ENCODE measurements at regions not wholly inside any gene's neighbourhood (a gene's known extent, or its start where the extent isn't known, plus 50 kb on each side); places are given as distances from the start of the nearest gene placed in this dataset.
"Not testable (repeated sequence)": the region's sequence is repeated elsewhere in the genome, so short reads cannot be mapped to it uniquely, and the experiment has no call there.

- H3K36me3 Mint-ChIP-seq (ENCODE audit: insufficient read depth in 1 of 3, low read depth in 3 of 3) = peaks cover 16 to 34% (median 33%) of the 10 kb centered on the region in 3 experiments
- H2AK5ac ChIP-seq (ENCODE audit: insufficient read length, low read length) = no peak overlapping the region
- H4K20me1 ChIP-seq (ENCODE audit: control insufficient read depth, insufficient read depth, insufficient read length) = no peaks in the 10 kb centered on the region
- DNase-seq = peak; percentile 52
- peak overlapping the region; percentile 97 for H3K14ac ChIP-seq (ENCODE audit: insufficient read depth, low read length)
- H4K91ac ChIP-seq (ENCODE audit: insufficient read length, low read depth, low read length) = peak overlapping the region; percentile 81
- H3K9me3 ChIP-seq (ENCODE audit: control insufficient read depth, low read depth, low read length) = no peaks in the 10 kb centered on the region
- H2BK120ac ChIP-seq (ENCODE audit: low read depth, low read length, poor library complexity, severe bottlenecking) = no peak overlapping the region
- no peaks in the 10 kb centered on the region for H3K4me1 ChIP-seq (ENCODE audit: insufficient read depth, low read length)
- peak overlapping the region; percentile 96 for H3K9ac ChIP-seq (ENCODE audit: extremely low read depth, insufficient read length, low read length)
- H3K27me3 ChIP-seq (ENCODE audit: insufficient read depth, low read length) = no peaks in the 10 kb centered on the region
- TF ChIP-seq CTCF (conservative IDR thresholded peaks at IDR 0.05) = no peak
- peaks cover 35 to 56% of the 10 kb centered on the region in 2 experiments for H3K4me1 Mint-ChIP-seq
- H2BK5ac ChIP-seq (ENCODE audit: insufficient read length, low read length) = peak overlapping the region; percentile 77
- peaks cover 0 to 6% of the 10 kb centered on the region in 2 experiments; a peak in 2 of 5 replicates for H3K9me3 Mint-ChIP-seq
- no peaks in the 10 kb centered on the region; the same call in 1 of the 2 replicates for H3K79me2 ChIP-seq (ENCODE audit: insufficient read depth, low read length)
- H3K4me2 ChIP-seq (ENCODE audit: insufficient read depth, insufficient read length, low read length) = peak overlapping the region; percentile 24
- H3K79me1 ChIP-seq (ENCODE audit: insufficient read depth, low read depth, low read length, poor library complexity, severe bottlenecking) = no peaks in the 10 kb centered on the region
- peak overlapping the region; percentile 98 to 100 (median 99) for H3K27ac Mint-ChIP-seq
- no peak overlapping the region for H2BK20ac ChIP-seq (ENCODE audit: low read depth, low read length, poor library complexity, severe bottlenecking)
- peak overlapping the region; percentile 65 for H3K56ac ChIP-seq (ENCODE audit: insufficient read length, low read depth, low read length)
- H4K5ac ChIP-seq (ENCODE audit: insufficient read length, low read depth, low read length) = no peak overlapping the region
- H3K27ac ChIP-seq (ENCODE audit: insufficient read length, low read depth, low read length) = peak overlapping the region; percentile 76
- H2BK12ac ChIP-seq (ENCODE audit: insufficient read length, low read depth, low read length) = no peak overlapping the region
- H3T11ph ChIP-seq (ENCODE audit: low read length) = no peak overlapping the region
- H2BK15ac ChIP-seq (ENCODE audit: low read depth, low read length) = no peak overlapping the region
- no peak overlapping the region for H2AFZ ChIP-seq (ENCODE audit: low read length)
- peak overlapping the region; percentile 94 for H3K4me3 Mint-ChIP-seq
- no peak overlapping the region for H4K8ac ChIP-seq (replicated peaks; ENCODE audit: insufficient read length, low read depth, low read length)
- H3K23ac ChIP-seq (ENCODE audit: insufficient read length, low read depth, low read length) = no peak overlapping the region
- peaks cover 2% of the 10 kb centered on the region; the same call in 1 of the 2 replicates for H3K27me3 Mint-ChIP-seq (ENCODE audit: low read depth)
- peak overlapping the region; percentile 89; the same call in 1 of the 2 replicates for H3K4ac ChIP-seq (ENCODE audit: low read depth, low read length)
- H3K18ac ChIP-seq (ENCODE audit: insufficient read length, low read depth, low read length) = peak overlapping the region; percentile 98
- no CpG with 5 or more reads among the region's 44 CpGs for WGBS (ENCODE audit: extremely low coverage, insufficient read length, low lambda C conversion rate)
- peaks cover 4% of the 10 kb centered on the region for H3K23me2 ChIP-seq (ENCODE audit: insufficient read length, low read depth, low read length, poor library complexity, severe bottlenecking)
These were observed 86.5 kb upstream of the CCDC180 start for GRCh38 chr9:97220894-97221477.

GRCh38 chr9:97220396-97220795 is 87.1 kb upstream of the CCDC180 start:
- H2BK20ac ChIP-seq (ENCODE audit: low read depth, low read length, poor library complexity, severe bottlenecking); H3K27me3 ChIP-seq (ENCODE audit: insufficient read depth, low read length); H3K23ac ChIP-seq (ENCODE audit: insufficient read length, low read depth, low read length); H3K4ac ChIP-seq (ENCODE audit: low read depth, low read length); H2BK15ac ChIP-seq (ENCODE audit: low read depth, low read length); H2AK5ac ChIP-seq (ENCODE audit: insufficient read length, low read length); H2BK12ac ChIP-seq (ENCODE audit: insufficient read length, low read depth, low read length); H3K23me2 ChIP-seq (ENCODE audit: insufficient read length, low read depth, low read length, poor library complexity, severe bottlenecking); H3K79me1 ChIP-seq (ENCODE audit: insufficient read depth, low read depth, low read length, poor library complexity, severe bottlenecking); H3K79me2 ChIP-seq (ENCODE audit: insufficient read depth, low read length); H2BK5ac ChIP-seq (ENCODE audit: insufficient read length, low read length); H3K9me3 Mint-ChIP-seq; H4K91ac ChIP-seq (ENCODE audit: insufficient read length, low read depth, low read length); H2AFZ ChIP-seq (ENCODE audit: low read length); H3K56ac ChIP-seq (ENCODE audit: insufficient read length, low read depth, low read length); H4K8ac ChIP-seq (replicated peaks; ENCODE audit: insufficient read length, low read depth, low read length); H4K20me1 ChIP-seq (ENCODE audit: control insufficient read depth, insufficient read depth, insufficient read length); H3K4me1 ChIP-seq (ENCODE audit: insufficient read depth, low read length); H3T11ph ChIP-seq (ENCODE audit: low read length); H4K5ac ChIP-seq (ENCODE audit: insufficient read length, low read depth, low read length); H3K27me3 Mint-ChIP-seq (ENCODE audit: low read depth); H3K14ac ChIP-seq (ENCODE audit: insufficient read depth, low read length); DNase-seq; H3K18ac ChIP-seq (ENCODE audit: insufficient read length, low read depth, low read length); H3K9me3 ChIP-seq (ENCODE audit: control insufficient read depth, low read depth, low read length); H2BK120ac ChIP-seq (ENCODE audit: low read depth, low read length, poor library complexity, severe bottlenecking): not testable (repeated sequence)
- peaks cover 35 to 58% of the 10 kb centered on the region in 2 experiments for H3K4me1 Mint-ChIP-seq
- Histone ChIP-seq H3K4me2 (ENCODE audit: insufficient read depth, insufficient read length, low read length) (peak overlapping the region; percentile 24), H3K9ac (ENCODE audit: extremely low read depth, insufficient read length, low read length) (peak overlapping the region; percentile 96), H3K27ac (ENCODE audit: insufficient read length, low read depth, low read length) (peak overlapping the region; percentile 76)
- H3K4me3 Mint-ChIP-seq = peak overlapping the region; percentile 94
- H3K27ac Mint-ChIP-seq = peak overlapping the region; percentile 97 to 100 (median 99)
- WGBS (ENCODE audit: extremely low coverage, insufficient read length, low lambda C conversion rate) = no CpG with 5 or more reads among the region's 3 CpGs
- H3K36me3 Mint-ChIP-seq (ENCODE audit: insufficient read depth in 1 of 3, low read depth in 3 of 3) = peaks cover 21 to 39% (median 38%) of the 10 kb centered on the region in 3 experiments

Measured in H9 (cell line).